ENCODE measurements at regions not wholly inside any gene's neighbourhood (a gene's known extent, or its start where the extent isn't known, plus 50 kb on each side); places are given as distances from the start of the nearest gene placed in this dataset.

- no peak for DNase-seq
These were observed 60.6 kb upstream of the AKT3 start for GRCh38 chr1:243910607-243911006.

- no peak for DNase-seq
These were observed 53.9 kb upstream of the AKT3 start for GRCh38 chr1:243903895-243904294.

- no peak for DNase-seq
These were observed 53.0 kb upstream of the AKT3 start for GRCh38 chr1:243903041-243903440.

GRCh38 chr1:243902100-243902499, 52.1 kb upstream of the AKT3 start:
- no peak for DNase-seq

Data from activated CD4-positive, alpha-beta T cell treated with anti-CD3 and anti-CD28 coated beads for 48 hours (primary cell).